ENCODE measurements at regions not wholly inside any gene's neighbourhood (a gene's known extent, or its start where the extent isn't known, plus 50 kb on each side); places are given as distances from the start of the nearest gene placed in this dataset.

DNA sequence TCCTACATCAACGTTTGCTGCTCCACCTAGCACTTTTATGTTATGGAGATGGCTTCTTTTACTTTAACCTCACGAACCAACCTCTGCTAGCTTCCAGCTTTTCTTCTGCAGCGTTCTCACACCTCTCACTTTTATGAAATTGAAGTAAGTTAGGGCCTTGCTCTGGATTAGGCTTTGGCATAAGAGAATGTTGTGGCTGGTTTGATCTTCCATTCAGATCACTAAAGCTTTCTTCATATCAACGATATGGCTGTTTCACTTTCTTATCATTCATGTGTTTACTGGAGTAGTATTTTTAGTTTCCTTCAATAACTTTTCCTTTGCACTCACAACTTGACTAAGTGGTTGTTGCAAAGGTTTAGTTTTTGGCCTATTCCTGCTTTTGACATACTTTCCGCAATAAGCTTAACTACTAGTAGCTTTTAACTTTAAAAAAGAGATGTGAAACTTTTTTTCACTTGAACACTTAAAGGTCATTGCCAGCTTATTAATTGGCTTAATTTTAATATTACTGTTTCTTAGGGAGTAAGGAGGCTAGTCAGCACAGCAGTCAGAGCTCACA is 60.0 kb upstream of the SPRY2 start:
- peak; percentile 13 for DNase-seq (ENCODE audit: low read depth, low spot score)
- no peak overlapping the region for H3K9ac ChIP-seq (ENCODE audit: control insufficient read depth, insufficient read depth, low read length)
- H3K4me1 ChIP-seq (ENCODE audit: control insufficient read depth, insufficient read depth, low read length), result no peaks in the 10 kb centered on the region
- peak; percentile 62 for ATAC-seq
- in situ Hi-C loops (cut with MboI), result no loop called here
- no peak overlapping the region for H3K4me2 ChIP-seq (ENCODE audit: control insufficient read depth, insufficient read depth)
- intact Hi-C loops (cut with micrococcal nuclease; ENCODE audit: unreplicated experiment), result loop anchor here (2.0 kb wide), 1 partner anchor 58 kb away; no protein-coding TSS in a partner anchor
- H3K9me3 ChIP-seq (replicated peaks; ENCODE audit: control insufficient read depth, insufficient read depth, low read length), result no peaks in the 10 kb centered on the region
- SMC1A ChIA-PET (ENCODE audit: uncharacterized antibody, unreplicated experiment), result interaction anchor here (0.5 to 25.9 kb wide), 29 partner anchors 10 to 950 kb away, joined by 3 to 707 read pairs (median 6); partner anchors contain the start of gene SPRY2
- FAIRE-seq, result no peak
- CTCF ChIA-PET, result interaction anchor here (0.6 to 4.6 kb wide), 21 partner anchors 10 to 976 kb away, joined by 3 to 38 read pairs (median 5); partner anchors contain the start of gene SPRY2
- WGBS (ENCODE audit: insufficient coverage, insufficient replicate concordance, low lambda C conversion rate, missing lambda C conversion rate), result 0% methylated on average over 5 of the region's 5 CpGs
- H3K4me3 ChIP-seq, result no peak overlapping the region
- no peaks in the 10 kb centered on the region for H3K36me3 ChIP-seq (ENCODE audit: control insufficient read depth in 2 of 2, insufficient read depth in 2 of 2, low read length in 1 of 2)
- H3K79me2 ChIP-seq (ENCODE audit: control insufficient read depth, insufficient read depth, low read length), result no peaks in the 10 kb centered on the region
- no peak overlapping the region; the same call in 1 of the 2 replicates for H2AFZ ChIP-seq (ENCODE audit: control insufficient read depth, low read depth, low read length)
- no TSS peak for BruUV-seq (replicated peaks)
- RAD21 ChIA-PET (ENCODE audit: unreplicated experiment), result interaction anchor here (0.8 to 4.8 kb wide), 38 partner anchors 8 to 722 kb away, joined by 3 to 111 read pairs (median 6); partner anchors contain the start of gene SPRY2
- no peaks in the 10 kb centered on the region for H4K20me1 ChIP-seq (ENCODE audit: control insufficient read depth, insufficient read depth)
- POLR2A ChIA-PET, result interaction anchor here (0.6 to 3.3 kb wide), 20 partner anchors 9 to 153 kb away, joined by 3 to 16 read pairs (median 5); partner anchors contain the start of gene SPRY2
- no peaks in the 10 kb centered on the region for H3K27me3 ChIP-seq (replicated peaks in 1 of 2; ENCODE audit: control insufficient read depth in 2 of 2, insufficient read depth in 2 of 2, low read length in 1 of 2)
- no peak overlapping the region for H3K27ac ChIP-seq (ENCODE audit: control insufficient read depth, insufficient read depth)
- TF ChIP-seq PAX8 (IDR thresholded peaks at IDR 0.05) (no peak), ZZZ3 (IDR thresholded peaks at IDR 0.05; ENCODE audit: control insufficient read depth, insufficient read length, low read depth) (no peak), CHD2 (IDR thresholded peaks at IDR 0.05; ENCODE audit: borderline replicate concordance, low read depth, low read length) (no peak), IKZF1 (conservative IDR thresholded peaks at IDR 0.05) (peak; percentile 36; the same call in 1 of the 2 replicates), FOXK2 (IDR thresholded peaks at IDR 0.05) (no peak), JUND (IDR thresholded peaks at IDR 0.05; ENCODE audit: low read depth, low read length) (no peak), KAT2A (conservative IDR thresholded peaks at IDR 0.05; ENCODE audit: control insufficient read depth, low read depth, low read length) (no peak), SRF (IDR thresholded peaks at IDR 0.05; ENCODE audit: low read depth in 2 of 2, low read length in 2 of 2) (no peak), ESRRA (IDR thresholded peaks at IDR 0.05; ENCODE audit: low read length) (no peak), BMI1 (IDR thresholded peaks at IDR 0.05; ENCODE audit: borderline replicate concordance) (no peak), TBL1XR1 (IDR thresholded peaks at IDR 0.05; ENCODE audit: low read depth, low read length) (no peak)
- TF ChIP-seq, protein P1, sequence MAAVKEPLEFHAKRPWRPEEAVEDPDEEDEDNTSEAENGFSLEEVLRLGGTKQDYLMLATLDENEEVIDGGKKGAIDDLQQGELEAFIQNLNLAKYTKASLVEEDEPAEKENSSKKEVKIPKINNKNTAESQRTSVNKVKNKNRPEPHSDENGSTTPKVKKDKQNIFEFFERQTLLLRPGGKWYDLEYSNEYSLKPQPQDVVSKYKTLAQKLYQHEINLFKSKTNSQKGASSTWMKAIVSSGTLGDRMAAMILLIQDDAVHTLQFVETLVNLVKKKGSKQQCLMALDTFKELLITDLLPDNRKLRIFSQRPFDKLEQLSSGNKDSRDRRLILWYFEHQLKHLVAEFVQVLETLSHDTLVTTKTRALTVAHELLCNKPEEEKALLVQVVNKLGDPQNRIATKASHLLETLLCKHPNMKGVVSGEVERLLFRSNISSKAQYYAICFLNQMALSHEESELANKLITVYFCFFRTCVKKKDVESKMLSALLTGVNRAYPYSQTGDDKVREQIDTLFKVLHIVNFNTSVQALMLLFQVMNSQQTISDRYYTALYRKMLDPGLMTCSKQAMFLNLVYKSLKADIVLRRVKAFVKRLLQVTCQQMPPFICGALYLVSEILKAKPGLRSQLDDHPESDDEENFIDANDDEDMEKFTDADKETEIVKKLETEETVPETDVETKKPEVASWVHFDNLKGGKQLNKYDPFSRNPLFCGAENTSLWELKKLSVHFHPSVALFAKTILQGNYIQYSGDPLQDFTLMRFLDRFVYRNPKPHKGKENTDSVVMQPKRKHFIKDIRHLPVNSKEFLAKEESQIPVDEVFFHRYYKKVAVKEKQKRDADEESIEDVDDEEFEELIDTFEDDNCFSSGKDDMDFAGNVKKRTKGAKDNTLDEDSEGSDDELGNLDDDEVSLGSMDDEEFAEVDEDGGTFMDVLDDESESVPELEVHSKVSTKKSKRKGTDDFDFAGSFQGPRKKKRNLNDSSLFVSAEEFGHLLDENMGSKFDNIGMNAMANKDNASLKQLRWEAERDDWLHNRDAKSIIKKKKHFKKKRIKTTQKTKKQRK (IDR thresholded peaks at IDR 0.05; ENCODE audit: low read depth, low read length), result no peak
- TF ChIP-seq, protein P2, sequence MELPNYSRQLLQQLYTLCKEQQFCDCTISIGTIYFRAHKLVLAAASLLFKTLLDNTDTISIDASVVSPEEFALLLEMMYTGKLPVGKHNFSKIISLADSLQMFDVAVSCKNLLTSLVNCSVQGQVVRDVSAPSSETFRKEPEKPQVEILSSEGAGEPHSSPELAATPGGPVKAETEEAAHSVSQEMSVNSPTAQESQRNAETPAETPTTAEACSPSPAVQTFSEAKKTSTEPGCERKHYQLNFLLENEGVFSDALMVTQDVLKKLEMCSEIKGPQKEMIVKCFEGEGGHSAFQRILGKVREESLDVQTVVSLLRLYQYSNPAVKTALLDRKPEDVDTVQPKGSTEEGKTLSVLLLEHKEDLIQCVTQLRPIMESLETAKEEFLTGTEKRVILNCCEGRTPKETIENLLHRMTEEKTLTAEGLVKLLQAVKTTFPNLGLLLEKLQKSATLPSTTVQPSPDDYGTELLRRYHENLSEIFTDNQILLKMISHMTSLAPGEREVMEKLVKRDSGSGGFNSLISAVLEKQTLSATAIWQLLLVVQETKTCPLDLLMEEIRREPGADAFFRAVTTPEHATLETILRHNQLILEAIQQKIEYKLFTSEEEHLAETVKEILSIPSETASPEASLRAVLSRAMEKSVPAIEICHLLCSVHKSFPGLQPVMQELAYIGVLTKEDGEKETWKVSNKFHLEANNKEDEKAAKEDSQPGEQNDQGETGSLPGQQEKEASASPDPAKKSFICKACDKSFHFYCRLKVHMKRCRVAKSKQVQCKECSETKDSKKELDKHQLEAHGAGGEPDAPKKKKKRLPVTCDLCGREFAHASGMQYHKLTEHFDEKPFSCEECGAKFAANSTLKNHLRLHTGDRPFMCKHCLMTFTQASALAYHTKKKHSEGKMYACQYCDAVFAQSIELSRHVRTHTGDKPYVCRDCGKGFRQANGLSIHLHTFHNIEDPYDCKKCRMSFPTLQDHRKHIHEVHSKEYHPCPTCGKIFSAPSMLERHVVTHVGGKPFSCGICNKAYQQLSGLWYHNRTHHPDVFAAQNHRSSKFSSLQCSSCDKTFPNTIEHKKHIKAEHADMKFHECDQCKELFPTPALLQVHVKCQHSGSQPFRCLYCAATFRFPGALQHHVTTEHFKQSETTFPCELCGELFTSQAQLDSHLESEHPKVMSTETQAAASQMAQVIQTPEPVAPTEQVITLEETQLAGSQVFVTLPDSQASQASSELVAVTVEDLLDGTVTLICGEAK (IDR thresholded peaks at IDR 0.05; ENCODE audit: borderline replicate concordance), result no peak
- TF ChIP-seq, protein P3, sequence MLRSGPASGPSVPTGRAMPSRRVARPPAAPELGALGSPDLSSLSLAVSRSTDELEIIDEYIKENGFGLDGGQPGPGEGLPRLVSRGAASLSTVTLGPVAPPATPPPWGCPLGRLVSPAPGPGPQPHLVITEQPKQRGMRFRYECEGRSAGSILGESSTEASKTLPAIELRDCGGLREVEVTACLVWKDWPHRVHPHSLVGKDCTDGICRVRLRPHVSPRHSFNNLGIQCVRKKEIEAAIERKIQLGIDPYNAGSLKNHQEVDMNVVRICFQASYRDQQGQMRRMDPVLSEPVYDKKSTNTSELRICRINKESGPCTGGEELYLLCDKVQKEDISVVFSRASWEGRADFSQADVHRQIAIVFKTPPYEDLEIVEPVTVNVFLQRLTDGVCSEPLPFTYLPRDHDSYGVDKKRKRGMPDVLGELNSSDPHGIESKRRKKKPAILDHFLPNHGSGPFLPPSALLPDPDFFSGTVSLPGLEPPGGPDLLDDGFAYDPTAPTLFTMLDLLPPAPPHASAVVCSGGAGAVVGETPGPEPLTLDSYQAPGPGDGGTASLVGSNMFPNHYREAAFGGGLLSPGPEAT (IDR thresholded peaks at IDR 0.05; ENCODE audit: low read depth), result 0 out of 2 replicates have a peak, but pooled peaks have one; percentile 16

Measured in GM12878 (cell line).